Spleen (tissue), 7 donors: ENCODE measurements at regions not wholly inside any gene's neighbourhood (a gene's known extent, or its start where the extent isn't known, plus 50 kb on each side); places are given as distances from the start of the nearest gene placed in this dataset.

ENCODE experiments used
- POLR2A ChIP-seq, 3 donors: fragments of 450-650 bp; IDR thresholded peaks; one replicate each; pipeline ENCODE4 v1.5.1; 2017; ENCODE audit warnings: antibody characterized with exemption in 3 of 3, mild to moderate bottlenecking in 1 of 3
- POLR2AphosphoS5 ChIP-seq, 3 donors: sonication (generic); formaldehyde crosslinking; IDR thresholded peaks; one replicate each; pipeline ENCODE4 v1.5.1; 2017; ENCODE audit warnings: antibody characterized with exemption in 3 of 3
- TF ChIP-seq, protein P1 (sequence below), 11 experiments: fragments of 200-600 bp in 7 of 11; fragments of 450-650 bp in 4 of 11; sonication (generic) in 4 of 11; IDR thresholded peaks in 8 of 11; conservative IDR thresholded peaks in 3 of 11; 1 replicate in 7 of 11; 2 replicates in 4 of 11; pipeline versions ENCODE4 v1.4.0 to v1.8.0; 2016 to 2021; ENCODE audit warnings: antibody characterized with exemption in 11 of 11, inconsistent platforms in 4 of 11, mild to moderate bottlenecking in 1 of 11
- donor health status: DM: no; HTN: no; CAD: no; lungs with moderate emphysema.
- donor health status: DM: no; HTN: no; CAD: no.
- donor health status: DM: no; HTN: no; CAD: no.

DNA sequence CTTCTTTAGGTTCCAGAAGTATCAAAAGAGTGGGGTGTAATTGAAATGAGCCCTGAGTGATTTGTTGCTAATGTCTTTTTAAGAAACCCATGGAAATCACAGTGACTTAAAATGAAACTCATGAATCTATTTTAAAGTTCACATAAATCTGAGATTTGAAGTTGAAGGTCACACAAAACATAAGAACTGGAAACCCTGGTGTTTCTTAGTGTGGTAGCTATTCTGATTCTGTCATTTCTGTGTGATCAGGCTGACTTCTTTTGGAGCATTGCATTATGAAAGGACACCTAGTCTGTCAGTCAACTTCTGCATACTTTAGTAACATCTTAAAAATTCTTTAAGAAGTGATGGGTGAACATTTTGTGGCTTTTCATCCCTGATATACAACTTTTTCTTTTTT lies 448.8 kb downstream of the TLE4 start:
- TF ChIP-seq, protein P1, sequence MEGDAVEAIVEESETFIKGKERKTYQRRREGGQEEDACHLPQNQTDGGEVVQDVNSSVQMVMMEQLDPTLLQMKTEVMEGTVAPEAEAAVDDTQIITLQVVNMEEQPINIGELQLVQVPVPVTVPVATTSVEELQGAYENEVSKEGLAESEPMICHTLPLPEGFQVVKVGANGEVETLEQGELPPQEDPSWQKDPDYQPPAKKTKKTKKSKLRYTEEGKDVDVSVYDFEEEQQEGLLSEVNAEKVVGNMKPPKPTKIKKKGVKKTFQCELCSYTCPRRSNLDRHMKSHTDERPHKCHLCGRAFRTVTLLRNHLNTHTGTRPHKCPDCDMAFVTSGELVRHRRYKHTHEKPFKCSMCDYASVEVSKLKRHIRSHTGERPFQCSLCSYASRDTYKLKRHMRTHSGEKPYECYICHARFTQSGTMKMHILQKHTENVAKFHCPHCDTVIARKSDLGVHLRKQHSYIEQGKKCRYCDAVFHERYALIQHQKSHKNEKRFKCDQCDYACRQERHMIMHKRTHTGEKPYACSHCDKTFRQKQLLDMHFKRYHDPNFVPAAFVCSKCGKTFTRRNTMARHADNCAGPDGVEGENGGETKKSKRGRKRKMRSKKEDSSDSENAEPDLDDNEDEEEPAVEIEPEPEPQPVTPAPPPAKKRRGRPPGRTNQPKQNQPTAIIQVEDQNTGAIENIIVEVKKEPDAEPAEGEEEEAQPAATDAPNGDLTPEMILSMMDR (IDR thresholded peaks at IDR 0.05 in 8 of 11, conservative IDR thresholded peaks at IDR 0.05 in 3 of 11): no peak
- TF ChIP-seq POLR2AphosphoS5 (IDR thresholded peaks at IDR 0.05) (no peak), POLR2A (IDR thresholded peaks at IDR 0.05) (no peak)
